CD4-positive, alpha-beta T cell (primary cell): ENCODE measurements at regions not wholly inside any gene's neighbourhood (a gene's known extent, or its start where the extent isn't known, plus 50 kb on each side); places are given as distances from the start of the nearest gene placed in this dataset.

Source experiments
- ATAC-seq: fragments of 200-7000 bp; cut with Tn5 transposase; one replicate; pipeline ENCODE4 v1.10.0; 2022; ENCODE audit warnings: mild to moderate bottlenecking; ENCODE audit not compliant: poor library complexity
- CTCF ChIA-PET: fragments of 350-600 bp; sonication (Branson Sonifier 250); formaldehyde crosslinking; loops from one replicate; lab custom pipeline; 2021; ENCODE audit warnings: antibody characterized with exemption, inconsistent platforms; lab: Charles Lee
- POLR2A ChIA-PET: fragments of 350-600 bp; sonication (Branson Sonifier 250); formaldehyde crosslinking; loops from one replicate; lab custom pipeline; 2021; ENCODE audit warnings: antibody characterized with exemption, inconsistent platforms; lab: Charles Lee
- DNase-seq, 14 experiments: peaks; one replicate each; pipeline ENCODE4 v3.0.0-alpha.2; 2013 to 2020; ENCODE audit warnings: mixed read lengths in 2 of 14
- H3K27ac ChIP-seq, 2 donors: one replicate each; pipeline versions ENCODE4 v1.5.1 to v1.7.0; 2013; ENCODE audit warnings: low read length in 2 of 2, low read depth in 1 of 2, mild to moderate bottlenecking in 1 of 2
- H3K27me3 ChIP-seq, 2 experiments: 1 replicate in 1 of 2; 2 replicates in 1 of 2; pipeline versions ENCODE4 v1.6.1 to v1.7.0; 2013; ENCODE audit warnings: low read length in 2 of 2, control low read depth in 1 of 2, mild to moderate bottlenecking in 1 of 2, moderate library complexity in 1 of 2; ENCODE audit not compliant: insufficient read depth in 2 of 2, control insufficient read depth in 1 of 2
- H3K36me3 ChIP-seq: one replicate; pipeline ENCODE4 v1.6.1; 2013; ENCODE audit warnings: low read length, control low read depth; ENCODE audit not compliant: insufficient read depth
- H3K4me1 ChIP-seq: one replicate; pipeline ENCODE4 v1.6.1; 2013; ENCODE audit warnings: low read length, control low read depth; ENCODE audit not compliant: insufficient read depth
- H3K4me3 ChIP-seq: one replicate; pipeline ENCODE4 v1.5.1; 2013; ENCODE audit warnings: mild to moderate bottlenecking, low read length, moderate library complexity
- H3K9me3 ChIP-seq, 2 experiments: 1 replicate in 1 of 2; 2 replicates in 1 of 2; pipeline versions ENCODE4 v1.6.1 to v1.7.0; 2013; ENCODE audit warnings: low read length in 2 of 2, mild to moderate bottlenecking in 2 of 2, control low read depth in 1 of 2, moderate library complexity in 1 of 2; ENCODE audit not compliant: control insufficient read depth in 1 of 2, insufficient read depth in 1 of 2
- H3K27ac Mint-ChIP-seq: one replicate; pipeline ENCODE4 v1.8.0; 2020; ENCODE audit warnings: mixed read lengths
- H3K27me3 Mint-ChIP-seq: one replicate; pipeline ENCODE4 v1.8.0; 2021; ENCODE audit warnings: mixed read lengths
- H3K36me3 Mint-ChIP-seq: one replicate; pipeline ENCODE4 v1.8.0; 2021; ENCODE audit warnings: low read depth, mixed read lengths
- H3K4me1 Mint-ChIP-seq: one replicate; pipeline ENCODE4 v1.8.0; 2021; ENCODE audit warnings: low read depth, mixed read lengths
- H3K4me3 Mint-ChIP-seq: one replicate; pipeline ENCODE4 v1.8.0; 2020; ENCODE audit warnings: mild to moderate bottlenecking, mixed read lengths
- H3K9me3 Mint-ChIP-seq: one replicate; pipeline ENCODE4 v1.8.0; 2020; ENCODE audit warnings: mixed read lengths
- intact Hi-C, 2 experiments: fragments of 100-400 bp; cut with DNase I in 1 of 2; cut with micrococcal nuclease in 1 of 2; formaldehyde crosslinking; loops; one replicate each; pipeline versions ENCODE4 v1.15.1 to v1.9.0; 2023 to 2025; cut with DNase I, micrococcal nuclease
- TF ChIP-seq, protein P1 (sequence below): fragments of 200-600 bp; IDR thresholded peaks from one replicate; pipeline ENCODE4 v1.8.0; 2022; ENCODE audit warnings: antibody characterized with exemption, mild to moderate bottlenecking

- Histone ChIP-seq H3K4me1 (no peaks in the 10 kb centered on the region), H3K9me3 (peaks cover 0 to 7% of the 10 kb centered on the region in 2 experiments), H3K4me3 (no peak overlapping the region), H3K36me3 (no peaks in the 10 kb centered on the region), H3K27me3 (peaks cover 21 to 31% of the 10 kb centered on the region in 2 experiments), H3K27ac (no peak overlapping the region)
- H3K9me3 Mint-ChIP-seq, result no peaks in the 10 kb centered on the region
- ChIA-PET POLR2A (no interaction called here), CTCF (no interaction called here)
- intact Hi-C loops, result no loop called here
- H3K4me3 Mint-ChIP-seq, result no peak overlapping the region
- H3K27ac Mint-ChIP-seq, result no peak overlapping the region
- H3K4me1 Mint-ChIP-seq, result no peaks in the 10 kb centered on the region
- ATAC-seq, result no peak
- DNase-seq, result no peak
- H3K36me3 Mint-ChIP-seq, result no peaks in the 10 kb centered on the region
- peaks cover 68% of the 10 kb centered on the region for H3K27me3 Mint-ChIP-seq
- TF ChIP-seq, protein P1, sequence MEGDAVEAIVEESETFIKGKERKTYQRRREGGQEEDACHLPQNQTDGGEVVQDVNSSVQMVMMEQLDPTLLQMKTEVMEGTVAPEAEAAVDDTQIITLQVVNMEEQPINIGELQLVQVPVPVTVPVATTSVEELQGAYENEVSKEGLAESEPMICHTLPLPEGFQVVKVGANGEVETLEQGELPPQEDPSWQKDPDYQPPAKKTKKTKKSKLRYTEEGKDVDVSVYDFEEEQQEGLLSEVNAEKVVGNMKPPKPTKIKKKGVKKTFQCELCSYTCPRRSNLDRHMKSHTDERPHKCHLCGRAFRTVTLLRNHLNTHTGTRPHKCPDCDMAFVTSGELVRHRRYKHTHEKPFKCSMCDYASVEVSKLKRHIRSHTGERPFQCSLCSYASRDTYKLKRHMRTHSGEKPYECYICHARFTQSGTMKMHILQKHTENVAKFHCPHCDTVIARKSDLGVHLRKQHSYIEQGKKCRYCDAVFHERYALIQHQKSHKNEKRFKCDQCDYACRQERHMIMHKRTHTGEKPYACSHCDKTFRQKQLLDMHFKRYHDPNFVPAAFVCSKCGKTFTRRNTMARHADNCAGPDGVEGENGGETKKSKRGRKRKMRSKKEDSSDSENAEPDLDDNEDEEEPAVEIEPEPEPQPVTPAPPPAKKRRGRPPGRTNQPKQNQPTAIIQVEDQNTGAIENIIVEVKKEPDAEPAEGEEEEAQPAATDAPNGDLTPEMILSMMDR, result no peak
Observed at GRCh38 chr16:86732621-86733295, 154.4 kb downstream of the FOXL1 start.

DNA sequence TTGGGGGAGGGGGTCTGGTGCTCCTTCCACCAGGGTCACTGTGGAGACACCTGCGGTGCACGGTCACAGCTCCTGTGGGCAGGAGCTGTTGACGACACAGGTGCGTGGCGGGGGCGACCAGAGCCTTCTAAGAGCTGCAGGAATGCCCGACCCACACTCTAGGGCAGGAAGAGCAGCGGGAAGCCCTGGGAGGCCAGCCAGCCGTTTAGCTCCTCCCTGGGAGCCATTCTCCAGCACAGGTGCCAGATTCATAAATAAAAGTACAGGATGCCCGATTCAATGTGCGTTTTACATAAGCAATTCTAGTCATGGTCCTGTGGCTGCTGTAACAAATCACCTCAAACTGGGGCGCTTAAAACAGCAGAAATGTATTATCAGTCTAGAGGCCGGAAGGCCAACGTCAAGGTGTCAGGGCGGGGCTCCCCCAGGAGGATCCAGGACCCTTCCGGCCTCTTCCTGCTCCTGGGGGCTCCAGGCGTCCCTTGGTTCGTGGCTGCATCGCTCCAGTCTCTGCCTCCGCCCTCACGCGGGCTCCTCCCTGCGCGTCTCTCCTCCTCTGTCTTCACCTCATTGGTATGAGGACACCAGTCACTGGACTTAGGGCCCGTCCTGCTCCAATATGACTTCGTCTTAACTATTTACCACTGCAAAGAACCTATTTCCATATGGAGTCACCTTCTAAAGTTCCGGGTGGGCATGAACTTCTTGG lies 155.4 kb downstream of the FOXL1 start:
- Mint-ChIP-seq H3K27me3 (peaks cover 60% of the 10 kb centered on the region), H3K4me3 (no peak overlapping the region), H3K36me3 (no peaks in the 10 kb centered on the region), H3K4me1 (no peaks in the 10 kb centered on the region), H3K27ac (no peak overlapping the region), H3K9me3 (no peaks in the 10 kb centered on the region)
- TF ChIP-seq, protein P1, result no peak
- ChIA-PET CTCF (no interaction called here), POLR2A (no interaction called here)
- Histone ChIP-seq H3K27ac (no peak overlapping the region), H3K27me3 (peaks cover 21 to 31% of the 10 kb centered on the region in 2 experiments), H3K36me3 (no peaks in the 10 kb centered on the region), H3K4me3 (no peak overlapping the region), H3K9me3 (peaks cover 0 to 7% of the 10 kb centered on the region in 2 experiments), H3K4me1 (no peaks in the 10 kb centered on the region)
- DNase-seq (no peak), ATAC-seq (no peak)
- intact Hi-C loops, result no loop called here

DNA sequence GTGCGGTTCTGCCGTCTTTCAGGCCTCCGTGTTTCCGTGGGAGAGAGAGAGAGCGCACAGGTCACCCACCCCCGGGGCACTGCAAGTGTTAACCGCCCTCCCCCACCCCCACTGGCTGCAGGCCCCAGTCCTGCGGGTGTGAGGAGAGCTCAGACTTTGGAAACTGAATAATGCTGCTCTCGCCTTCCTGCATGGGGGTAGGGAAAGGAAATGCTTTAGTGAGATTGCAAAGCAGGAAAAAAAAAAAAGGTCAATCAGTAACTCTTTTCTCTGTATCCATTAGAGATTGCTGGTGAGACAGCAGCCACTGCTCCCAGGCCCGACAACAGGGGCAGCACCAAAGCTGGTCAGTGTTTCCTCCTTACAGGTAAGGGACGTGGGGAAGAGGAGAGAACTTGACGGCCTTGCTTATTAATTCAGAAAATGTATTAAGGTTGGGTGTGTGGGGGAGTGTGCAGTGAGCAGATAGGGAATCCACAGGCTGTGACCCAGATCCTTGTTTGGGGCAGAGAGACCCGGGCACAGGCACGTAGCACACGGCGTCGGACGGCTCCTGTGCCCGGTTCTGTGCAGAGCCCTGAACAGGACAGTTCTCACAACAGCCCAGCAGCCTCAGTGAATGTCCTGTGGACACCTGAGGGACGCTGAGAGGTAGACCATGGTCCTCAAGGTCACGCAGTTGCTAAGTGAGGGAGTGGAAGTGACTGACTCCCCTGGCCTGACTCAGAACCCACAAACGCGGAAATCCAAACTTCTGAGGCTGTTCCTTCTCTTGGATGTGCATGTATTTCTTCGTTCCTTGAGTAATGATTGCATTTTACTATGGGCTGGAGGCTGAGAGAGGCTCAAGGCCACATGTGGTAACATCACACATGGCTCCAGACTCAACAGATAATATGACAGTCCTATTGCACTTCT lies 156.5 kb downstream of the FOXL1 start:
- Histone ChIP-seq H3K9me3 (no peaks in the 10 kb centered on the region), H3K27me3 (peaks cover 16 to 32% of the 10 kb centered on the region in 2 experiments), H3K27ac (no peak overlapping the region), H3K4me3 (no peak overlapping the region), H3K36me3 (no peaks in the 10 kb centered on the region), H3K4me1 (no peaks in the 10 kb centered on the region)
- POLR2A ChIA-PET, result no interaction called here
- DNase-seq (no peak), ATAC-seq (no peak)
- Mint-ChIP-seq H3K9me3 (no peaks in the 10 kb centered on the region), H3K27ac (no peak overlapping the region), H3K27me3 (peaks cover 59% of the 10 kb centered on the region), H3K36me3 (no peaks in the 10 kb centered on the region), H3K4me1 (no peaks in the 10 kb centered on the region), H3K4me3 (no peak overlapping the region)
- TF ChIP-seq, protein P1, result no peak
- CTCF ChIA-PET, result no interaction called here
- intact Hi-C loops, result no loop called here
